Stomach (tissue), 8 donors: ENCODE measurements at regions not wholly inside any gene's neighbourhood (a gene's known extent, or its start where the extent isn't known, plus 50 kb on each side); places are given as distances from the start of the nearest gene placed in this dataset.

Source experiments
- DNase-seq, 2 donors: peaks; one replicate each; pipeline versions ENCODE4 v3.0.0 to v3.0.0-alpha.2; 2013 to 2019
- H3K27ac ChIP-seq, 5 donors: fragments of 200-600 bp in 4 of 5; sonication (generic) in 4 of 5; one replicate each; pipeline ENCODE4 v1.5.1; 2013 to 2019; ENCODE audit warnings: mild to moderate bottlenecking in 1 of 5, moderate library complexity in 1 of 5
- H3K27me3 ChIP-seq, 3 donors: fragments of 200-600 bp; sonication (generic); one replicate each; pipeline ENCODE4 v1.5.1; 2017 to 2019; ENCODE audit warnings: mixed run types in 1 of 3
- H3K36me3 ChIP-seq, 4 donors: fragments of 200-600 bp; sonication (generic); 1 replicate in 3 of 4; 2 replicates in 1 of 4; pipeline ENCODE4 v1.5.1; 2016 to 2019
- H3K4me1 ChIP-seq, 4 donors: fragments of 200-600 bp; sonication (generic); one replicate each; pipeline ENCODE4 v1.5.1; 2016 to 2019
- H3K4me3 ChIP-seq, 4 donors: fragments of 200-600 bp; sonication (generic) in 3 of 4; one replicate each; pipeline ENCODE4 v1.5.1; 2016 to 2019; ENCODE audit warnings: mild to moderate bottlenecking in 1 of 4
- H3K9me3 ChIP-seq, 4 donors: fragments of 200-600 bp; sonication (generic); one replicate each; pipeline ENCODE4 v1.5.1; 2016 to 2019
- EP300 ChIP-seq: sonication (generic); formaldehyde crosslinking; IDR thresholded peaks from one replicate; pipeline ENCODE4 v1.6.1; 2017; ENCODE audit warnings: antibody characterized with exemption
- POLR2A ChIP-seq, 4 donors: fragments of 450-650 bp; IDR thresholded peaks; one replicate each; pipeline ENCODE4 v1.6.1; 2016; ENCODE audit warnings: antibody characterized with exemption in 4 of 4, control low read depth in 2 of 4, mild to moderate bottlenecking in 1 of 4, moderate library complexity in 1 of 4
- POLR2AphosphoS5 ChIP-seq, 3 donors: sonication (generic); formaldehyde crosslinking; IDR thresholded peaks; one replicate each; pipeline ENCODE4 v1.6.1; 2016; ENCODE audit warnings: antibody characterized with exemption in 3 of 3
- WGBS, 5 donors: extraction: QIAGEN DNeasy Blood & Tissue Kit in 3 of 5; methylation state at CpG; one replicate each; pipeline versions ENCODE4 v1.1.5 to v1.1.7; 2013 to 2018; 5-methylcytosine and 5-hydroxymethylcytosine counted together
- intact Hi-C: fragments of 100-400 bp; cut with DNase I; formaldehyde crosslinking; loops from one replicate; pipeline ENCODE4 v1.15.1; 2023; ENCODE audit warnings: low total_unique reads
- TF ChIP-seq, protein P1 (sequence below), 7 experiments: fragments of 450-650 bp in 4 of 7; fragments of 200-600 bp in 3 of 7; sonication (generic) in 3 of 7; IDR thresholded peaks; one replicate each; pipeline ENCODE4 v1.5.1; 2016 to 2019; ENCODE audit warnings: antibody characterized with exemption in 7 of 7, control low read depth in 2 of 7, mild to moderate bottlenecking in 1 of 7
- donor health status: healthy with polysubstance abuse.
- donor health status: Bipolar disorder and iron deficiency.
- donor health status: healthy.

DNA sequence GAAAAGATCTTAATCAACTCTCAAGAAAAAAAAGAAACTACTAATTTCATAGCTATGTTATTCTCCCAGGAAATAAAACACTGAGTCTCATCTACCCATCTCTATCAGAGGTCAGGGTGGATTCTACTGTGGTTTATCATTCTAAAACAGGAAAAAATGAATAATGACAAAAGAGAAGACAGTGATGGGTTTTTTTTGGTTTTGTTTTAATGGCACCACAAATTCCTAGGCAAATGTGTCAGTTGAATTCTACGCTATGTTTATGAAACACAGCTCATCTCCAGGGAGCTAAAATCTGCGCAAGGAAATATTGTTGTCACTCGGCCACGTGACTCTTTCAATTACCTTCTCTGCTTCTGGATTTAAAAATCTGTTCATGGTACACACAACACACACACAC lies 393.4 kb upstream of the SORCS1 start:
- WGBS, 5 donors, result 65 to 81% (median 78%) methylated on average over 4 of the region's 4 CpGs
- Histone ChIP-seq H3K27me3 (no peaks in the 10 kb centered on the region), H3K27ac (no peak overlapping the region), H3K4me3 (no peak overlapping the region), H3K36me3 (no peaks in the 10 kb centered on the region), H3K9me3 (no peaks in the 10 kb centered on the region), H3K4me1 (no peaks in the 10 kb centered on the region)
- intact Hi-C loops, result no loop called here
- no peak for DNase-seq
- TF ChIP-seq POLR2A (IDR thresholded peaks at IDR 0.05) (no peak), POLR2AphosphoS5 (IDR thresholded peaks at IDR 0.05) (no peak), EP300 (no peak)
- TF ChIP-seq, protein P1, sequence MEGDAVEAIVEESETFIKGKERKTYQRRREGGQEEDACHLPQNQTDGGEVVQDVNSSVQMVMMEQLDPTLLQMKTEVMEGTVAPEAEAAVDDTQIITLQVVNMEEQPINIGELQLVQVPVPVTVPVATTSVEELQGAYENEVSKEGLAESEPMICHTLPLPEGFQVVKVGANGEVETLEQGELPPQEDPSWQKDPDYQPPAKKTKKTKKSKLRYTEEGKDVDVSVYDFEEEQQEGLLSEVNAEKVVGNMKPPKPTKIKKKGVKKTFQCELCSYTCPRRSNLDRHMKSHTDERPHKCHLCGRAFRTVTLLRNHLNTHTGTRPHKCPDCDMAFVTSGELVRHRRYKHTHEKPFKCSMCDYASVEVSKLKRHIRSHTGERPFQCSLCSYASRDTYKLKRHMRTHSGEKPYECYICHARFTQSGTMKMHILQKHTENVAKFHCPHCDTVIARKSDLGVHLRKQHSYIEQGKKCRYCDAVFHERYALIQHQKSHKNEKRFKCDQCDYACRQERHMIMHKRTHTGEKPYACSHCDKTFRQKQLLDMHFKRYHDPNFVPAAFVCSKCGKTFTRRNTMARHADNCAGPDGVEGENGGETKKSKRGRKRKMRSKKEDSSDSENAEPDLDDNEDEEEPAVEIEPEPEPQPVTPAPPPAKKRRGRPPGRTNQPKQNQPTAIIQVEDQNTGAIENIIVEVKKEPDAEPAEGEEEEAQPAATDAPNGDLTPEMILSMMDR (IDR thresholded peaks at IDR 0.05), result no peak

GRCh38 chr10:107554333-107554732 lies 389.8 kb upstream of the SORCS1 start:
- TF ChIP-seq POLR2A (IDR thresholded peaks at IDR 0.05), result no peak
- TF ChIP-seq EP300, result no peak
- Histone ChIP-seq H3K4me3 (no peak overlapping the region), H3K4me1 (no peaks in the 10 kb centered on the region), H3K27me3 (no peaks in the 10 kb centered on the region), H3K27ac (no peak overlapping the region), H3K9me3 (peaks cover 0 to 14% (median 0%) of the 10 kb centered on the region in 4 donors), H3K36me3 (no peaks in the 10 kb centered on the region)
- intact Hi-C loops, result no loop called here
- whole genome bisulfite sequencing, 5 donors, result 57 to 81% (median 68%) methylated on average over 1 of the region's 1 CpG
- DNase-seq, result no peak

GRCh38 chr10:107553470-107553869 lies 389.0 kb upstream of the SORCS1 start:
- 20 to 35% (median 26%) methylated on average over 1 of the region's 1 CpG for whole genome bisulfite sequencing, 5 donors
- H3K4me3 ChIP-seq, result no peak overlapping the region
- H3K27ac ChIP-seq, result no peak overlapping the region
- no peaks in the 10 kb centered on the region for H3K36me3 ChIP-seq
- H3K27me3 ChIP-seq, result no peaks in the 10 kb centered on the region
- no peaks in the 10 kb centered on the region for H3K4me1 ChIP-seq
- no peak for DNase-seq
- intact Hi-C loops, result no loop called here
- H3K9me3 ChIP-seq, result peaks cover 0 to 16% (median 0%) of the 10 kb centered on the region in 4 donors
- no peak for TF ChIP-seq POLR2A (IDR thresholded peaks at IDR 0.05)
- TF ChIP-seq POLR2AphosphoS5 (IDR thresholded peaks at IDR 0.05), result no peak
- no peak for TF ChIP-seq EP300
- TF ChIP-seq, protein P1 (IDR thresholded peaks at IDR 0.05), result no peak

- no peak overlapping the region for H3K27ac ChIP-seq
- intact Hi-C loops, result no loop called here
- no peak overlapping the region for H3K4me3 ChIP-seq
- H3K9me3 ChIP-seq, result peaks cover 0 to 16% (median 0%) of the 10 kb centered on the region in 4 donors
- DNase-seq, result no peak
- no peaks in the 10 kb centered on the region for H3K4me1 ChIP-seq
- TF ChIP-seq POLR2AphosphoS5 (IDR thresholded peaks at IDR 0.05), result no peak
- no peak for TF ChIP-seq POLR2A (IDR thresholded peaks at IDR 0.05)
- TF ChIP-seq, protein P1 (IDR thresholded peaks at IDR 0.05), result no peak
- no peak for TF ChIP-seq EP300
- H3K27me3 ChIP-seq, result no peaks in the 10 kb centered on the region
- 40 to 59% (median 54%) methylated on average over 2 of the region's 2 CpGs for WGBS, 5 donors
- H3K36me3 ChIP-seq, result no peaks in the 10 kb centered on the region
Measured at GRCh38 chr10:107552963-107553362, 388.5 kb upstream of the SORCS1 start.

DNA sequence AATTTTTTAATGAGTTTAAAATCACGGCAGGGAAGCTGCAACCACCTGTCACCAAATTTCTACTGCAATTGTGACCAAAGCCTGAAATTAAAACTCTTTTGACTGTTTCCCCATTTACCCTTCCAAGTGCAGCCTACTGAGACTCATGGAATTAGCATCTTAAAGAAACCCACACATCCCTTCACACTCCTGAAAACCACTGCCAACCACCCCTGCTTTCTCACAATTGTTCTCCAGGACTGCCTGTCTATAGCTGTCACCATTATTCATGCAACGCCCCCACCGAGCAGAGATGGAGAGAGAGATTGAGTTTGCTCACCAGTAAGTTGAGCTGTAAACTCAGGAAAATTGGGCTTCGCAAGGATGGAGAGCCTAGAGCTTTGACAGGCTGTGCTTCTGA lies 383.8 kb upstream of the SORCS1 start:
- Histone ChIP-seq H3K36me3 (no peaks in the 10 kb centered on the region), H3K9me3 (peaks cover 0 to 16% (median 0%) of the 10 kb centered on the region in 4 donors), H3K27me3 (no peaks in the 10 kb centered on the region), H3K4me3 (no peak overlapping the region), H3K27ac (no peak overlapping the region), H3K4me1 (no peaks in the 10 kb centered on the region)
- TF ChIP-seq EP300 (no peak), POLR2AphosphoS5 (IDR thresholded peaks at IDR 0.05) (no peak), POLR2A (IDR thresholded peaks at IDR 0.05) (no peak)
- TF ChIP-seq, protein P1 (IDR thresholded peaks at IDR 0.05), result no peak
- WGBS, 5 donors, result 47 to 62% (median 58%) methylated on average over 4 of the region's 4 CpGs
- DNase-seq, result no peak
- intact Hi-C loops, result no loop called here
